K562 (cell line): ENCODE measurements at regions not wholly inside any gene's neighbourhood (a gene's known extent, or its start where the extent isn't known, plus 50 kb on each side); places are given as distances from the start of the nearest gene placed in this dataset.
A peak's percentile ranks its signal among the peaks of the same experiment; 100 is the strongest.

Experiments
- ATAC-seq: fragments of 200-7000 bp; cut with Tn5 transposase; 3 replicates; pipeline ENCODE4 v1.9.1; 2020; ENCODE audit warnings: moderate library complexity
- BruUV-seq: library from RNA; stranded (reverse); fragments of 400-500 nt; replicated peaks from 2 replicates; lab custom pipeline; 2021; lab: Mats Ljungman, UMichigan
- CTCF ChIA-PET: fragments of 300-600 bp; formaldehyde crosslinking; extraction: SDS; loops from one replicate; lab custom pipeline; 2021; ENCODE audit warnings: low intra/inter-chr PET ratio; lab: Yijun Ruan, JAX
- POLR2A ChIA-PET: fragments of 300-600, 350-650 bp; sonication (Branson Sonifier 250); formaldehyde crosslinking; extraction: SDS; loops from one replicate; lab custom pipeline; 2021; ENCODE audit warnings: antibody characterized with exemption, inconsistent platforms; lab: Yijun Ruan, JAX
- DNase-seq, 4 experiments: peaks; one replicate each; pipeline versions ENCODE4 v3.0.0 to v3.0.0-alpha.2; 2011 to 2018; ENCODE audit warnings: low spot score in 3 of 4, mixed read lengths in 3 of 4; ENCODE audit errors: extremely low read depth in 1 of 4
- FAIRE-seq: peaks from 2 replicates; lab custom pipeline; 2011; peaks lifted over from hg19 to GRCh38; lab: Jason Lieb, UNC
- H2AFZ ChIP-seq: 2 replicates; pipeline ENCODE4 v1.6.0; 2011; ENCODE audit warnings: low read depth, low read length, control low read depth, inconsistent platforms
- H3K27ac ChIP-seq: fragments of 200-600 bp; 3 replicates; pipeline ENCODE4 v1.8.0; 2011; ENCODE audit warnings: low read depth, mild to moderate bottlenecking, control low read depth, inconsistent platforms, low read length, moderate library complexity, mixed read lengths; ENCODE audit errors: extremely low read depth
- H3K27me3 ChIP-seq, 2 experiments: fragments of 300-600 bp in 1 of 2; 2 replicates in 1 of 2; 3 replicates in 1 of 2; pipeline versions ENCODE4 v1.6.0 to v1.8.0; 2011; ENCODE audit warnings: inconsistent platforms in 2 of 2, low read length in 2 of 2, mild to moderate bottlenecking in 1 of 2, mixed read lengths in 1 of 2, moderate library complexity in 1 of 2; ENCODE audit not compliant: control insufficient read depth in 2 of 2, insufficient read depth in 2 of 2
- H3K36me3 ChIP-seq: fragments of 300-600 bp; 3 replicates; pipeline ENCODE4 v1.8.0; 2011; ENCODE audit warnings: mild to moderate bottlenecking, low read length, inconsistent platforms; ENCODE audit not compliant: control insufficient read depth, insufficient read depth
- H3K4me1 ChIP-seq, 2 experiments: fragments of 200-600 bp in 1 of 2; replicated peaks in 1 of 2; 2 replicates in 1 of 2; 3 replicates in 1 of 2; pipeline versions ENCODE4 v1.5.1 to v1.8.0; 2011; ENCODE audit warnings: inconsistent platforms in 2 of 2, low read length in 2 of 2, mild to moderate bottlenecking in 1 of 2, mixed read lengths in 1 of 2, moderate library complexity in 1 of 2; ENCODE audit not compliant: control insufficient read depth in 2 of 2, insufficient read depth in 2 of 2
- H3K4me2 ChIP-seq: 2 replicates; pipeline ENCODE4 v1.6.1; 2011; ENCODE audit warnings: low read length, control low read depth, inconsistent platforms, mixed read lengths; ENCODE audit not compliant: insufficient read depth
- H3K4me3 ChIP-seq: fragments of 200-600 bp; sonication (generic), shearing (Covaris generic); 2 replicates; pipeline ENCODE4 v1.5.1; 2016; ENCODE audit warnings: control low read depth, inconsistent platforms
- H3K79me2 ChIP-seq: fragments of 200-600 bp; 3 replicates; pipeline ENCODE4 v1.8.0; 2011; ENCODE audit warnings: low read length, inconsistent platforms; ENCODE audit not compliant: control insufficient read depth, insufficient read depth
- H3K9ac ChIP-seq, 2 experiments: 2 replicates each; pipeline versions ENCODE4 v1.6.0 to v1.6.1; 2011; ENCODE audit warnings: low read depth in 2 of 2, low read length in 2 of 2, control low read depth in 1 of 2, inconsistent platforms in 1 of 2, mild to moderate bottlenecking in 1 of 2, mixed read lengths in 1 of 2; ENCODE audit not compliant: insufficient read depth in 1 of 2
- H3K9me1 ChIP-seq: one replicate; pipeline ENCODE4 v1.6.0; 2011; ENCODE audit warnings: inconsistent platforms, mild to moderate bottlenecking, low read length, moderate library complexity; ENCODE audit not compliant: control insufficient read depth, insufficient read depth
- H3K9me3 ChIP-seq: replicated peaks from 2 replicates; pipeline ENCODE4 v1.5.1; 2011; ENCODE audit warnings: low read depth, low read length, inconsistent platforms; ENCODE audit not compliant: control insufficient read depth, insufficient read depth
- H4K20me1 ChIP-seq: replicated peaks from 2 replicates; pipeline ENCODE4 v1.6.1; 2011; ENCODE audit warnings: low read length, inconsistent platforms, mixed read lengths; ENCODE audit not compliant: control insufficient read depth, insufficient read depth
- ADNP ChIP-seq: fragments of 200-800 bp; sonication (Bioruptor generic); IDR thresholded peaks from 2 replicates; pipeline ENCODE4 v1.6.1; 2016; ENCODE audit warnings: missing genetic modification characterization, missing compliant biosample characterization
- CXXC5 ChIP-seq: fragments of 250-450 bp; sonication (Bioruptor Pico); IDR thresholded peaks from 2 replicates; pipeline ENCODE4 v1.8.0; 2022; ENCODE audit warnings: inconsistent platforms, mild to moderate bottlenecking, moderate library complexity
- KDM1A ChIP-seq, 2 experiments: fragments of 450-650 bp; IDR thresholded peaks; 2 replicates each; pipeline ENCODE4 v1.6.1; 2016; ENCODE audit warnings: mild to moderate bottlenecking in 2 of 2
- MIER1 ChIP-seq: fragments of 450-650 bp; IDR thresholded peaks from 2 replicates; pipeline ENCODE4 v1.6.1; 2016; ENCODE audit warnings: antibody characterized with exemption, mild to moderate bottlenecking, low read depth
- PHB2 ChIP-seq: fragments of 450-650 bp; IDR thresholded peaks from 2 replicates; pipeline ENCODE4 v1.6.1; 2017; ENCODE audit warnings: low read depth
- RBM17 ChIP-seq: fragments of 200-400 bp; formaldehyde crosslinking; IDR thresholded peaks from 2 replicates; pipeline ENCODE4 v1.6.1; 2017; ENCODE audit warnings: low read depth, mild to moderate bottlenecking, low read length, borderline replicate concordance
- RBM25 ChIP-seq: fragments of 200-400 bp; formaldehyde crosslinking; IDR thresholded peaks from 2 replicates; pipeline ENCODE4 v1.6.1; 2018; ENCODE audit warnings: low read length, low read depth, moderate library complexity; ENCODE audit not compliant: severe bottlenecking
- SMARCA5 ChIP-seq: fragments of 450-650 bp; IDR thresholded peaks from 2 replicates; pipeline ENCODE4 v1.6.1; 2016
- TRIM28 ChIP-seq: fragments of 450-650 bp; IDR thresholded peaks from 2 replicates; pipeline ENCODE4 v1.6.1; 2017
- whole genome bisulfite sequencing: fragments of 100-300 bp; shearing (Covaris generic); methylation state at CpG from one replicate; pipeline ENCODE4 v1.1.6; 2016; ENCODE audit warnings: low coverage, mixed read lengths; ENCODE audit not compliant: insufficient coverage; ENCODE audit errors: missing lambda C conversion rate; 5-methylcytosine and 5-hydroxymethylcytosine counted together
- in situ Hi-C: fragments of 300-500 bp; cut with MboI; formaldehyde crosslinking; loops from 4 replicates; pipeline ENCODE4 v1.15.0; 2018; ENCODE audit warnings: inconsistent platforms, mixed read lengths
- intact Hi-C: fragments of 100-400 bp; cut with micrococcal nuclease; formaldehyde crosslinking; loops from 2 replicates; pipeline ENCODE4 v1.14.2; 2022
- TF ChIP-seq, protein P1 (sequence below): fragments of 150-350 bp; conservative IDR thresholded peaks from 2 replicates; pipeline ENCODE4 v1.6.1; 2014; ENCODE audit warnings: low read length
- TF ChIP-seq, protein P2 (sequence below): sonication (generic); formaldehyde crosslinking; IDR thresholded peaks from 2 replicates; pipeline ENCODE4 v1.9.0; 2022; ENCODE audit warnings: mild to moderate bottlenecking, missing genetic modification reagents

DNA sequence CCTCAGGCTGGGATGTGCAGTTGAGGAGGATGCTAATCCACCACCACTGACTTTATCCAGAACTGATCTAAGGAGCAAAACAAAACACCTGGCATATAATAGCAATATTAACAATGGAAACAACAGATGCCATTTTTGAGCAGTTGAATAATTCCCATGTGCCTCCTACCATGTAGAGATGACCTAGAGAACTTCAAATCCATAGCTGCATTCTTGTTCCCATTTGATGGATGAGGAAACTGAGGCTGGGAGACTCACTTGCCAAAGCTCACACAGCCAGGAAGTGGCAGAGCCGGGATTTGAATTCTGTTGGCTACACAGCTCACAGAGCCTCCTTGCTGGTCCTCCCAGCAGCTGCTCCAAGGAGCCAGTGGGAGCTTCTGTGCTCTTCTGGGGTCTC is 155.8 kb upstream of the MYL2 start:
- no peaks in the 10 kb centered on the region for H3K36me3 ChIP-seq
- no peaks in the 10 kb centered on the region for H4K20me1 ChIP-seq
- no peak overlapping the region for H3K4me2 ChIP-seq
- 0% methylated on average over 1 of the region's 1 CpG for WGBS
- no TSS peak for BruUV-seq
- no peak overlapping the region for H3K4me3 ChIP-seq
- DNase-seq: no peak
- no peaks in the 10 kb centered on the region for H3K79me2 ChIP-seq
- ChIA-PET POLR2A (no interaction called here), CTCF (no interaction called here)
- H3K27ac ChIP-seq: no peak overlapping the region
- no peaks in the 10 kb centered on the region for H3K9me3 ChIP-seq
- no peaks in the 10 kb centered on the region for H3K9me1 ChIP-seq
- H2AFZ ChIP-seq: no peak overlapping the region
- no peak for TF ChIP-seq PHB2
- TF ChIP-seq SMARCA5: no peak
- TF ChIP-seq RBM17: no peak
- TF ChIP-seq, protein P1, sequence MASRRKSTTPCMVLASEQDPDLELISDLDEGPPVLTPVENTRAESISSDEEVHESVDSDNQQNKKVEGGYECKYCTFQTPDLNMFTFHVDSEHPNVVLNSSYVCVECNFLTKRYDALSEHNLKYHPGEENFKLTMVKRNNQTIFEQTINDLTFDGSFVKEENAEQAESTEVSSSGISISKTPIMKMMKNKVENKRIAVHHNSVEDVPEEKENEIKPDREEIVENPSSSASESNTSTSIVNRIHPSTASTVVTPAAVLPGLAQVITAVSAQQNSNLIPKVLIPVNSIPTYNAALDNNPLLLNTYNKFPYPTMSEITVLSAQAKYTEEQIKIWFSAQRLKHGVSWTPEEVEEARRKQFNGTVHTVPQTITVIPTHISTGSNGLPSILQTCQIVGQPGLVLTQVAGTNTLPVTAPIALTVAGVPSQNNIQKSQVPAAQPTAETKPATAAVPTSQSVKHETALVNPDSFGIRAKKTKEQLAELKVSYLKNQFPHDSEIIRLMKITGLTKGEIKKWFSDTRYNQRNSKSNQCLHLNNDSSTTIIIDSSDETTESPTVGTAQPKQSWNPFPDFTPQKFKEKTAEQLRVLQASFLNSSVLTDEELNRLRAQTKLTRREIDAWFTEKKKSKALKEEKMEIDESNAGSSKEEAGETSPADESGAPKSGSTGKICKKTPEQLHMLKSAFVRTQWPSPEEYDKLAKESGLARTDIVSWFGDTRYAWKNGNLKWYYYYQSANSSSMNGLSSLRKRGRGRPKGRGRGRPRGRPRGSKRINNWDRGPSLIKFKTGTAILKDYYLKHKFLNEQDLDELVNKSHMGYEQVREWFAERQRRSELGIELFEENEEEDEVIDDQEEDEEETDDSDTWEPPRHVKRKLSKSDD: no peak
- TF ChIP-seq, protein P2, sequence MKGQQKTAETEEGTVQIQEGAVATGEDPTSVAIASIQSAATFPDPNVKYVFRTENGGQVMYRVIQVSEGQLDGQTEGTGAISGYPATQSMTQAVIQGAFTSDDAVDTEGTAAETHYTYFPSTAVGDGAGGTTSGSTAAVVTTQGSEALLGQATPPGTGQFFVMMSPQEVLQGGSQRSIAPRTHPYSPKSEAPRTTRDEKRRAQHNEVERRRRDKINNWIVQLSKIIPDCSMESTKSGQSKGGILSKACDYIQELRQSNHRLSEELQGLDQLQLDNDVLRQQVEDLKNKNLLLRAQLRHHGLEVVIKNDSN: no peak
- TF ChIP-seq TRIM28: no peak
- TF ChIP-seq RBM25: peak; percentile 78
- TF ChIP-seq CXXC5 (CRISPR knock-in tag): no peak
- no peak for TF ChIP-seq KDM1A (IDR thresholded peaks at IDR 0.05)
- TF ChIP-seq MIER1: no peak
- TF ChIP-seq ADNP (tag): peak; percentile 57; the same call in 1 of the 2 replicates
- H3K4me1 ChIP-seq: no peaks in the 10 kb centered on the region; a peak in 1 of 5 replicates
- in situ Hi-C loops: no loop called here
- H3K27me3 ChIP-seq: peaks cover 15 to 59% of the 10 kb centered on the region in 2 experiments
- no peak overlapping the region for H3K9ac ChIP-seq
- FAIRE-seq: no peak
- intact Hi-C loops: no loop called here
- ATAC-seq: no peak
